Psoas muscle (tissue), 7 donors: ENCODE measurements at regions not wholly inside any gene's neighbourhood (a gene's known extent, or its start where the extent isn't known, plus 50 kb on each side); places are given as distances from the start of the nearest gene placed in this dataset.

Experiments used
- ATAC-seq, 4 donors: fragments of 200-7000 bp; cut with Tn5 transposase; one replicate each; pipeline ENCODE4 v1.9.1; 2020; ENCODE audit warnings: moderate library complexity in 3 of 4, mild to moderate bottlenecking in 2 of 4
- DNase-seq, 2 donors: peaks; one replicate each; pipeline ENCODE4 v3.0.0-alpha.2; 2020
- H3K27ac ChIP-seq: fragments of 200-600 bp; one replicate; pipeline ENCODE4 v1.8.0; 2022
- H3K27me3 ChIP-seq, 3 donors: fragments of 200-600 bp in 1 of 3; one replicate each; pipeline versions ENCODE4 v1.6.1 to v1.8.0; 2013 to 2022; ENCODE audit warnings: low read length in 2 of 3, mild to moderate bottlenecking in 2 of 3, moderate library complexity in 1 of 3; ENCODE audit not compliant: insufficient read depth in 3 of 3
- H3K36me3 ChIP-seq, 2 donors: fragments of 200-600 bp in 1 of 2; one replicate each; pipeline versions ENCODE4 v1.6.1 to v1.8.0; 2013 to 2022; ENCODE audit warnings: low read depth in 1 of 2, mild to moderate bottlenecking in 1 of 2, moderate library complexity in 1 of 2; ENCODE audit not compliant: insufficient read depth in 1 of 2
- H3K4me1 ChIP-seq: fragments of 200-600 bp; one replicate; pipeline ENCODE4 v1.8.0; 2022
- H3K4me3 ChIP-seq: fragments of 200-600 bp; one replicate; pipeline ENCODE4 v1.8.0; 2022; ENCODE audit warnings: mild to moderate bottlenecking
- H3K9me3 ChIP-seq: fragments of 200-600 bp; one replicate; pipeline ENCODE4 v1.8.0; 2022
- CTCF ChIP-seq: fragments of 200-600 bp; IDR thresholded peaks from one replicate; pipeline ENCODE4 v1.8.0; 2022; ENCODE audit warnings: antibody characterized with exemption
- WGBS, 3 donors: extraction: QIAGEN DNeasy Blood & Tissue Kit; methylation state at CpG; one replicate each; pipeline versions ENCODE4 v1.1.6 to v1.1.7; 2013; 5-methylcytosine and 5-hydroxymethylcytosine counted together
- intact Hi-C, 2 donors: fragments of 100-400 bp; cut with DNase I; formaldehyde crosslinking; loops; one replicate each; pipeline versions ENCODE4 v1.11.0 to v1.14.2; 2022
- donor health status: healthy with polysubstance abuse.
- donor health status: DM: no; HTN: no; CAD: no; lungs with moderate emphysema.
- donor health status: Bipolar disorder and iron deficiency.
- donor health status: healthy.
- donor health status: DM: yes; HTN: yes; CAD: no.
- donor health status: DM: no; HTN: no; CAD: no.
- donor health status: DM: yes; HTN: yes; CAD: no.

DNA sequence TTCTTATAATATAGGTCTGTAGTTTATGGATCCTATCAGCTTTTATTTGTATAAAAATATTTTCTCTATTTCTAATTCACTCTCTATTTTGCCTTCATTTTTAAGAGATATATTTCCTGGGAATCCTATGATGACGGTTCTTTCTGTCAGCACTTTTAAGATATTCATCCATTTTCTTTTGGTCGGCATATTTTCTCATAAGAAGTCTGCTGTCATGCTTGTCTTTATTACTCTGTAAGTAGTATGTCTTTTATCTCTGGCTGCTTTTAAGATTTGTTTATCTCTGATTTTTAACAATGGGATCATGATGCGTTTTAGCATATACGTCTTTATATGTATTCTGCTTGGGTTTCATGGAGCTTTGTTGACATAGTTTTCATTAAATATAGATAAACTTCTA lies 175.5 kb downstream of the SNX19 start:
- Histone ChIP-seq H3K4me1 (no peaks in the 10 kb centered on the region), H3K4me3 (no peak overlapping the region), H3K27me3 (no peaks in the 10 kb centered on the region), H3K36me3 (no peaks in the 10 kb centered on the region), H3K27ac (no peak overlapping the region), H3K9me3 (peaks cover 22% of the 10 kb centered on the region)
- ATAC-seq (no peak), DNase-seq (no peak)
- intact Hi-C loops, result loop anchor here in 1 of 2 donors (1.0 kb wide), 1 partner anchor 22 kb away; no protein-coding TSS in a partner anchor
- TF ChIP-seq CTCF, result no peak
- WGBS, 3 donors, result 97 to 99% (median 98%) methylated on average over 4 of the region's 4 CpGs

DNA sequence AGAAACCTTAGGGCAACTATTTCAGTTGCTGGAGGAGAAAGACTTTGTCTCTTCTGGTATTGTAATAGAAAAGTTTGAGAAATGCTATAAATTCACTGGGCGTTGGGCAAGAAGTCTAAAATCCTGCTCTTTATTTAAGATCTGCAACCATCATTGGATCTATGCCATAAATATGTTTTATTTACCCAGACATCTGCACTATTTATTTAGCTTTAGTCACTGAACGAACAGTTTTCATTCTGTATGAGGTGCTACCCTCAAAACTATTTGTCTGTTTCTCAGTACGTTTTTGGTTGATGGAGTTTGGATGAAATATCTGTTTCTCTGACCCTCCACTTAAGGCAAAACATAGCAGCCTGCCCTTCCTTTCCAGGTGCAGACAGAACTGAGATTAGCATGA lies 171.5 kb downstream of the SNX19 start:
- Histone ChIP-seq H3K27ac (no peak overlapping the region), H3K27me3 (no peaks in the 10 kb centered on the region), H3K4me3 (no peak overlapping the region), H3K9me3 (peaks cover 22% of the 10 kb centered on the region), H3K36me3 (no peaks in the 10 kb centered on the region), H3K4me1 (no peaks in the 10 kb centered on the region)
- intact Hi-C loops, result no loop called here
- ATAC-seq (no peak), DNase-seq (no peak)
- no peak for TF ChIP-seq CTCF
- WGBS, 3 donors, result 81 to 91% (median 84%) methylated on average over 3 of the region's 3 CpGs

- no peaks in the 10 kb centered on the region for H3K27me3 ChIP-seq
- H3K36me3 ChIP-seq, result no peaks in the 10 kb centered on the region
- intact Hi-C loops, result no loop called here
- H3K27ac ChIP-seq, result no peak overlapping the region
- no peak overlapping the region for H3K4me3 ChIP-seq
- ATAC-seq (no peak), DNase-seq (no peak)
- WGBS, 3 donors, result 87 to 90% (median 90%) methylated on average over 2 of the region's 2 CpGs
- no peaks in the 10 kb centered on the region for H3K4me1 ChIP-seq
- H3K9me3 ChIP-seq, result no peaks in the 10 kb centered on the region
- no peak for TF ChIP-seq CTCF
Observed at GRCh38 chr11:130749216-130749615, 167.1 kb downstream of the SNX19 start.

DNA sequence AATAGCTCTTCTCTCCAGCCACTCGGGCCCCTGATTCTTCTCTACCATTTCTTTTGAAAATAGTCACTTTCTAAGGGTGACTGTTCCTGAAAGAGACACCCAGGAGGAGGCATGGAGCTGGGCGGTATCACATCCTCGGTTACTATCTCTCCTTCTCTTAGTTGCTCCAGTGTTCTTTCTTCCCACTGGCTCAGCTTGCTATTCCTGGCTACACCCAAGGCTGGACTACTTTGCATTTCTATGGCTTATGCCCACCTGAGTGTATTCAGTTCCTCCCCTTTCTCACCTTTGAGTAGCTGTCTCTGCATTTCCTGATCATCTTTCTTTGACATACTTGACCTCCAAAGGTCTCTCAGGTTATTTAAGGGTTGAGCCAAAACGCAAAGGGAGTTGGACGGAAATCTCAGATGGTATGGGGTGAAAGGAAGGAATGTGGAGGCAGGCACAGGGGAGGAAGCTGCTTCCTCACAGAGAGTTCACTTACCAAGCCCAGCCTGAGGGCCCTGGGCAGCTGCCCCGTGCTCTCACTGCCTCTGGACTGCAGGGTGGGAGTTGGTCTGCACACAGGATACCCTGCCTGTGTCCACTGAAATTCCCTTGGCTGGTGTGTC lies 155.7 kb downstream of the SNX19 start:
- no peak overlapping the region for H3K27ac ChIP-seq
- intact Hi-C loops, result no loop called here
- DNase-seq (no peak), ATAC-seq (no peak)
- TF ChIP-seq CTCF, result no peak
- no peaks in the 10 kb centered on the region for H3K4me1 ChIP-seq
- no peaks in the 10 kb centered on the region for H3K9me3 ChIP-seq
- WGBS, 3 donors, result 66 to 69% (median 69%) methylated on average over 6 of the region's 6 CpGs
- H3K36me3 ChIP-seq, result no peaks in the 10 kb centered on the region
- H3K27me3 ChIP-seq, result no peaks in the 10 kb centered on the region
- no peak overlapping the region for H3K4me3 ChIP-seq

GRCh38 chr11:130761560-130762220 lies 154.6 kb downstream of the SNX19 start:
- Histone ChIP-seq H3K4me3 (no peak overlapping the region), H3K27me3 (no peaks in the 10 kb centered on the region), H3K9me3 (no peaks in the 10 kb centered on the region), H3K4me1 (no peaks in the 10 kb centered on the region), H3K36me3 (no peaks in the 10 kb centered on the region), H3K27ac (no peak overlapping the region)
- TF ChIP-seq CTCF, result no peak
- ATAC-seq, result no peak
- WGBS, 3 donors, result 57 to 72% (median 63%) methylated on average over 3 of the region's 3 CpGs
- intact Hi-C loops, result no loop called here
- DNase-seq, result no peak
